ENCODE measurements at regions not wholly inside any gene's neighbourhood (a gene's known extent, or its start where the extent isn't known, plus 50 kb on each side); places are given as distances from the start of the nearest gene placed in this dataset.
"Not testable (repeated sequence)": the region's sequence is repeated elsewhere in the genome, so short reads cannot be mapped to it uniquely, and the experiment has no call there.

DNA sequence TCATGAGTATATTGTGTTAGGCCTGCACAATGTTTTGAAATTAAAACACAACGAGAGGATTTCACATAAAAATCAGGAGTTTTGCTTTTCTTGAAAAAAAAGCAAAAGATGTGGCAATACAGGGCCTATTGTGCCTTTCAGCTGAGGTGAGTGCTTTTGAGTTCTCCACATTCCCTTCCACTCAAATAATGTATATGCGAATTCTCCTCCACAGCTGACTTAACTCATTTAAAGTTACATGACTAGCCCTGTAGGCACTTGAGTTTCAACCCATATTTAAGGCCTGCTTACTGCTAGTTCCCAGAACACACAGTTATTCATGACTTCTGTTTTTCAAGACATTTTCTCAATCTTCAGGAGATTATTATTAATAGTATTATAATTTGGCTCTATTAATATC, 353.1 kb downstream of the NUP35 start (continued):
- no peak for TF ChIP-seq REST (IDR thresholded peaks at IDR 0.05; ENCODE audit: low read depth)
- no peak for TF ChIP-seq EGR1 (IDR thresholded peaks at IDR 0.05; ENCODE audit: low read depth)
- TF ChIP-seq RAD21 (IDR thresholded peaks at IDR 0.05; ENCODE audit: low read depth), result no peak

GRCh38 chr2:183478941-183479595, 354.8 kb downstream of the NUP35 start:
- POLR2A ChIA-PET; CTCF ChIA-PET; RAD21 ChIA-PET (ENCODE audit: low non-redundant PET in 1 of 2, low total read pairs in 2 of 2, uncharacterized antibody in 2 of 2, unreplicated experiment in 2 of 2); H3K4me2 ChIP-seq (ENCODE audit: low read length); intact Hi-C loops (cut with micrococcal nuclease); DNase-seq (ENCODE audit: low read depth, low spot score); H3K4me3 ChIP-seq (replicated peaks in 1 of 2; ENCODE audit: low read depth in 1 of 2, low read length in 2 of 2); H4K20me1 ChIP-seq (ENCODE audit: insufficient read depth); H3K27me3 ChIP-seq (ENCODE audit: insufficient read depth, low read length); H3K79me2 ChIP-seq (ENCODE audit: insufficient read depth, low read length); H3K4me1 ChIP-seq (ENCODE audit: control insufficient read depth in 1 of 2, insufficient read depth in 2 of 2, low read length in 2 of 2); H3K9me3 ChIP-seq (ENCODE audit: control insufficient read depth in 1 of 2, insufficient read depth in 1 of 2, low read depth in 1 of 2, low read length in 2 of 2); H3K9me2 ChIP-seq (ENCODE audit: insufficient read depth); H3K9ac ChIP-seq (ENCODE audit: low read length); ATAC-seq; H3K36me3 ChIP-seq (ENCODE audit: control insufficient read depth in 1 of 2, insufficient read depth in 2 of 2, low read length in 2 of 2); H3K27ac ChIP-seq (ENCODE audit: low read depth, low read length); BruUV-seq (replicated peaks); H2AFZ ChIP-seq (ENCODE audit: low read depth, low read length, poor library complexity, severe bottlenecking): not testable (repeated sequence)

DNA sequence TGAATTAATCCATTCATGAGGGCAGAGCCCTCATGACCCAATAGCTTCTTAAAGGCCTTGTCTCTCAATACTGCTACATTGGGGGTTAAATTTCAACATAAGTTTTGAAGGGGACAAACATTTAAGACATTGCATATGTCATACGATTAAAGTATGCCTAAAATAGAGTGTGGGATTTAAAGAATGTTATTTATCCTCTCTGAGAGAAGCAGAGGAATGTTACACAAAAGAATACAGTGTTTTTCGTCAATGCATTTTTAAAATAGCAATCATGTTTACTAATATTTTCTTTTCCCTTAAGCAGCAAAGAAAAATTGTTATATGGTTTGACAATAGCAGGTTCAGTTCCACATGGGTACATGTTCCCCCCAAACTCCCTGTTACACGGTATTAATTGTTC, 363.1 kb downstream of the NUP35 start:
- H3K27me3 ChIP-seq (ENCODE audit: insufficient read depth, low read length), result no peaks in the 10 kb centered on the region
- H3K9me3 ChIP-seq (ENCODE audit: control insufficient read depth in 1 of 2, insufficient read depth in 1 of 2, low read depth in 1 of 2, low read length in 2 of 2), result no peaks in the 10 kb centered on the region
- H3K36me3 ChIP-seq (ENCODE audit: control insufficient read depth in 1 of 2, insufficient read depth in 2 of 2, low read length in 2 of 2), result no peaks in the 10 kb centered on the region
- H3K4me2 ChIP-seq (ENCODE audit: low read length), result no peak overlapping the region
- DNase-seq (ENCODE audit: low read depth, low spot score) (no peak), ATAC-seq (no peak)
- H3K4me3 ChIP-seq (replicated peaks in 1 of 2; ENCODE audit: low read depth in 1 of 2, low read length in 2 of 2), result no peak overlapping the region
- no peaks in the 10 kb centered on the region for H3K79me2 ChIP-seq (ENCODE audit: insufficient read depth, low read length)
- BruUV-seq (replicated peaks), result no TSS peak
- H3K27ac ChIP-seq (ENCODE audit: low read depth, low read length), result no peak overlapping the region
- no peaks in the 10 kb centered on the region; a peak in 1 of 4 replicates for H3K4me1 ChIP-seq (ENCODE audit: control insufficient read depth in 1 of 2, insufficient read depth in 2 of 2, low read length in 2 of 2)
- no peak overlapping the region for H3K9ac ChIP-seq (ENCODE audit: low read length)
- H4K20me1 ChIP-seq (ENCODE audit: insufficient read depth), result no peaks in the 10 kb centered on the region
- POLR2A ChIA-PET, result no interaction called here
- no peak overlapping the region for H2AFZ ChIP-seq (ENCODE audit: low read depth, low read length, poor library complexity, severe bottlenecking)
- no peaks in the 10 kb centered on the region for H3K9me2 ChIP-seq (ENCODE audit: insufficient read depth)
- CTCF ChIA-PET, result no interaction called here
- RAD21 ChIA-PET (ENCODE audit: low non-redundant PET in 1 of 2, low total read pairs in 2 of 2, uncharacterized antibody in 2 of 2, unreplicated experiment in 2 of 2), result no interaction called here
- intact Hi-C loops (cut with micrococcal nuclease), result no loop called here
- TF ChIP-seq YY1 (IDR thresholded peaks at IDR 0.05; ENCODE audit: extremely low read depth, insufficient replicate concordance, low read depth, low read length) (no peak), CEBPB (IDR thresholded peaks at IDR 0.05; ENCODE audit: low read depth) (no peak), JUND (IDR thresholded peaks at IDR 0.05) (no peak), TCF7L2 (IDR thresholded peaks at IDR 0.05; ENCODE audit: borderline replicate concordance, extremely low read depth, insufficient read depth, insufficient read length) (no peak), CBX3 (IDR thresholded peaks at IDR 0.05; ENCODE audit: low read depth) (no peak), POLR2AphosphoS5 (IDR thresholded peaks at IDR 0.05; ENCODE audit: low read depth, low read length) (no peak), REST (IDR thresholded peaks at IDR 0.05; ENCODE audit: low read depth) (no peak), ATF3 (IDR thresholded peaks at IDR 0.05) (no peak)
- TF ChIP-seq, protein P1, sequence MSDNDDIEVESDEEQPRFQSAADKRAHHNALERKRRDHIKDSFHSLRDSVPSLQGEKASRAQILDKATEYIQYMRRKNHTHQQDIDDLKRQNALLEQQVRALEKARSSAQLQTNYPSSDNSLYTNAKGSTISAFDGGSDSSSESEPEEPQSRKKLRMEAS (IDR thresholded peaks at IDR 0.05), result no peak
